ENCODE measurements at regions not wholly inside any gene's neighbourhood (a gene's known extent, or its start where the extent isn't known, plus 50 kb on each side); places are given as distances from the start of the nearest gene placed in this dataset.

DNA sequence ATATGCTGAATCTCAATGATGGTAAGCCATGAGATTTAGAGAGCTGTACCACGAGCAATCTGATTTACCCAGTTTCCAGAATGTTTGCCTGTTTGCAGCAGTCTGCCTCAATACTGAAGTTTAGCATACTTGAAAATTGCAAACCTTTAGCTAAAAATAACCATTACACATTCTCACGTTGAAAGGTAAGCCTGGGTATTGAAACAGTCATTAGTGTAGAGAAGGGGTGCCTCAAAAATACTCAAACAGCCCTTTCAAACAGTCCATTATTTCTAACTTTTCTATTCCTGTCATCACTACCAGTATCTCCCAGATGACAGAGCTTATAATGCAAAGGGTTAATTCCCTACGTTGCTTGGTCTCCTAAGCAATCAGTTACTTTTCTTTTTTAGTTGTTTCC lies 111.8 kb upstream of the MBNL1 start:
- FAIRE-seq (no peak), DNase-seq (ENCODE audit: low read depth in 1 of 2, low spot score in 2 of 2) (no peak)
- no peak overlapping the region for H3K4me2 ChIP-seq (ENCODE audit: insufficient read depth in 1 of 2, low read depth in 2 of 2, low read length in 2 of 2)
- H3K23me2 ChIP-seq (ENCODE audit: low read depth, low read length): no peaks in the 10 kb centered on the region
- WGBS, 2 experiments (ENCODE audit: extremely low coverage in 1 of 2, insufficient coverage in 1 of 2, insufficient read length in 1 of 2, insufficient replicate concordance in 2 of 2, low coverage in 1 of 2, low lambda C conversion rate in 2 of 2, missing lambda C conversion rate in 1 of 2): 77% methylated on average over 3 of the region's 3 CpGs; no CpG with 5 or more reads in 1 of the 2 experiments
- H3K56ac ChIP-seq (replicated peaks; ENCODE audit: insufficient read length, low read depth, low read length): no peak overlapping the region
- no peaks in the 10 kb centered on the region for H4K20me1 ChIP-seq (replicated peaks in 1 of 2; ENCODE audit: control insufficient read depth in 1 of 2, insufficient read depth in 2 of 2, low read length in 2 of 2)
- H4K5ac ChIP-seq (ENCODE audit: insufficient read length, low read depth, low read length): no peak overlapping the region
- H3K9me3 ChIP-seq (ENCODE audit: insufficient read depth in 2 of 2, low read depth in 1 of 2, low read length in 1 of 2): peaks cover 0 to 4% of the 10 kb centered on the region in 2 experiments; a peak in 1 of 4 replicates
- H3K79me1 ChIP-seq (ENCODE audit: low read depth, low read length): no peaks in the 10 kb centered on the region
- no peaks in the 10 kb centered on the region for H3K79me2 ChIP-seq (ENCODE audit: control insufficient read depth in 1 of 2, insufficient read depth in 2 of 2, low read length in 2 of 2)
- no peak overlapping the region for H2AK5ac ChIP-seq (ENCODE audit: low read depth, low read length)
- H2BK120ac ChIP-seq (replicated peaks; ENCODE audit: low read depth, low read length): no peak overlapping the region
- H2BK20ac ChIP-seq (ENCODE audit: low read length): no peak overlapping the region
- H3K4ac ChIP-seq (replicated peaks; ENCODE audit: insufficient read length, low read depth, low read length): no peak overlapping the region
- H3K23ac ChIP-seq (ENCODE audit: insufficient read length): no peak overlapping the region
- H2BK15ac ChIP-seq (ENCODE audit: low read length): no peak overlapping the region
- no peak overlapping the region for H4K91ac ChIP-seq (replicated peaks; ENCODE audit: insufficient read length, low read length)
- H3K4me1 ChIP-seq (replicated peaks in 1 of 4; ENCODE audit: control insufficient read depth in 3 of 4, insufficient read depth in 4 of 4, low read length in 3 of 4): no peaks in the 10 kb centered on the region
- H3K9ac ChIP-seq (replicated peaks in 1 of 4; ENCODE audit: extremely low read depth in 1 of 4, low read depth in 3 of 4, low read length in 3 of 4): no peak overlapping the region
- no peak overlapping the region for H2AFZ ChIP-seq (ENCODE audit: low read length)
- H3K27ac ChIP-seq (ENCODE audit: low read depth, low read length): no peak overlapping the region
- TF ChIP-seq KDM1A (IDR thresholded peaks at IDR 0.05; ENCODE audit: borderline replicate concordance, low read length): no peak
- no peak for TF ChIP-seq RFX5 (IDR thresholded peaks at IDR 0.05; ENCODE audit: borderline replicate concordance, low read depth, low read length)
- H4K8ac ChIP-seq (ENCODE audit: extremely low read depth, insufficient read depth, low read length): no peak overlapping the region
- H3K36me3 ChIP-seq (ENCODE audit: control insufficient read depth in 2 of 4, insufficient read depth in 4 of 4, low read length in 3 of 4): no peaks in the 10 kb centered on the region
- no peak overlapping the region for H2BK5ac ChIP-seq (ENCODE audit: low read depth, low read length)
- H3K27me3 ChIP-seq (replicated peaks in 1 of 4; ENCODE audit: control insufficient read depth in 3 of 4, extremely low read depth in 1 of 4, insufficient read depth in 3 of 4, low read length in 3 of 4): no peaks in the 10 kb centered on the region
- no peak overlapping the region for H3K14ac ChIP-seq (ENCODE audit: insufficient read length)
- H2BK12ac ChIP-seq (ENCODE audit: low read depth, low read length): no peak overlapping the region
- H3K18ac ChIP-seq (ENCODE audit: extremely low read depth, low read length): no peak overlapping the region
- ChIA-PET CTCF (ENCODE audit: partially characterized antibody) (interaction anchor here (0.6 kb wide), 2 partner anchors 131 to 615 kb away, joined by 3 read pairs; no protein-coding TSS in a partner anchor), POLR2A (ENCODE audit: partially characterized antibody) (no interaction called here)
- H3K4me3 ChIP-seq (ENCODE audit: extremely low read depth in 1 of 4, insufficient read depth in 2 of 4, low read depth in 3 of 4, low read length in 4 of 4): no peak overlapping the region
